Nephron progenitor cell (in vitro differentiated cells): ENCODE measurements at regions not wholly inside any gene's neighbourhood (a gene's known extent, or its start where the extent isn't known, plus 50 kb on each side); places are given as distances from the start of the nearest gene placed in this dataset.
A peak's percentile ranks its signal among the peaks of the same experiment; 100 is the strongest.

Source experiments
- DNase-seq: peaks from one replicate; pipeline ENCODE4 v3.0.0; 2021
- H3K27ac Mint-ChIP-seq: 2 replicates; pipeline ENCODE4 v1.8.0; 2021; ENCODE audit warnings: mild to moderate bottlenecking, moderate library complexity, mixed read lengths
- H3K27me3 Mint-ChIP-seq: 2 replicates; pipeline ENCODE4 v1.8.0; 2021; ENCODE audit warnings: mild to moderate bottlenecking, low read depth, mixed read lengths; ENCODE audit not compliant: poor library complexity
- H3K36me3 Mint-ChIP-seq: 2 replicates; pipeline ENCODE4 v1.8.0; 2021; ENCODE audit warnings: low read depth, mixed read lengths
- H3K4me1 Mint-ChIP-seq: 2 replicates; pipeline ENCODE4 v1.8.0; 2021; ENCODE audit warnings: mixed read lengths
- H3K4me3 Mint-ChIP-seq: 2 replicates; pipeline ENCODE4 v1.8.0; 2021; ENCODE audit warnings: mild to moderate bottlenecking, moderate library complexity, mixed read lengths
- H3K9me3 Mint-ChIP-seq: 2 replicates; pipeline ENCODE4 v1.8.0; 2021; ENCODE audit warnings: mild to moderate bottlenecking, moderate library complexity, mixed read lengths
- TF ChIP-seq, protein P1 (sequence below): fragments of 200-600 bp; sonication (generic); IDR thresholded peaks from 2 replicates; pipeline ENCODE4 v1.5.0; 2021; ENCODE audit warnings: antibody characterized with exemption

DNA sequence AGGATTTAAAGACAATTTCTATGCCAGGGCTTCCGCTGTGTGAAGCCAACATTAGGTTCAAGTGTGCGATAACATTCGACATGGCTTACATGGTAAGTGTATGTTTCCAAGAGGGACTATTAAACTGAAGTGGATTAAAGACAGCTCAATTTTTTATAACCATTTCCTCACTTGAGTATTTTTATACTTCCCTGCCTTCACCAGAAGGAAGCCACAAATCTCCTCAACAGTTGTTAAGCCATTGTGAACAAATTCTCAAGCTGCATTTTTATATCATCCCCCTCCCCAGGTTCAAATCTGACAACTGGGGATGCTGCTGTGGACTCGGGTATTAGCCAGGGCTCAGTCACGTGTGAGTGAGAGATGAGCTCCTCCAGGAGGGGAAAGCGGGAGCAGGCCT is 116.3 kb downstream of the RHOU start:
- peaks cover 18% of the 10 kb centered on the region for H3K27me3 Mint-ChIP-seq
- H3K4me3 Mint-ChIP-seq: no peak overlapping the region
- TF ChIP-seq, protein P1, sequence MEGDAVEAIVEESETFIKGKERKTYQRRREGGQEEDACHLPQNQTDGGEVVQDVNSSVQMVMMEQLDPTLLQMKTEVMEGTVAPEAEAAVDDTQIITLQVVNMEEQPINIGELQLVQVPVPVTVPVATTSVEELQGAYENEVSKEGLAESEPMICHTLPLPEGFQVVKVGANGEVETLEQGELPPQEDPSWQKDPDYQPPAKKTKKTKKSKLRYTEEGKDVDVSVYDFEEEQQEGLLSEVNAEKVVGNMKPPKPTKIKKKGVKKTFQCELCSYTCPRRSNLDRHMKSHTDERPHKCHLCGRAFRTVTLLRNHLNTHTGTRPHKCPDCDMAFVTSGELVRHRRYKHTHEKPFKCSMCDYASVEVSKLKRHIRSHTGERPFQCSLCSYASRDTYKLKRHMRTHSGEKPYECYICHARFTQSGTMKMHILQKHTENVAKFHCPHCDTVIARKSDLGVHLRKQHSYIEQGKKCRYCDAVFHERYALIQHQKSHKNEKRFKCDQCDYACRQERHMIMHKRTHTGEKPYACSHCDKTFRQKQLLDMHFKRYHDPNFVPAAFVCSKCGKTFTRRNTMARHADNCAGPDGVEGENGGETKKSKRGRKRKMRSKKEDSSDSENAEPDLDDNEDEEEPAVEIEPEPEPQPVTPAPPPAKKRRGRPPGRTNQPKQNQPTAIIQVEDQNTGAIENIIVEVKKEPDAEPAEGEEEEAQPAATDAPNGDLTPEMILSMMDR: no peak
- peaks cover 39% of the 10 kb centered on the region for H3K4me1 Mint-ChIP-seq
- H3K36me3 Mint-ChIP-seq: peaks cover 5% of the 10 kb centered on the region
- peaks cover 18% of the 10 kb centered on the region for H3K9me3 Mint-ChIP-seq
- no peak overlapping the region for H3K27ac Mint-ChIP-seq
- DNase-seq: no peak

DNA sequence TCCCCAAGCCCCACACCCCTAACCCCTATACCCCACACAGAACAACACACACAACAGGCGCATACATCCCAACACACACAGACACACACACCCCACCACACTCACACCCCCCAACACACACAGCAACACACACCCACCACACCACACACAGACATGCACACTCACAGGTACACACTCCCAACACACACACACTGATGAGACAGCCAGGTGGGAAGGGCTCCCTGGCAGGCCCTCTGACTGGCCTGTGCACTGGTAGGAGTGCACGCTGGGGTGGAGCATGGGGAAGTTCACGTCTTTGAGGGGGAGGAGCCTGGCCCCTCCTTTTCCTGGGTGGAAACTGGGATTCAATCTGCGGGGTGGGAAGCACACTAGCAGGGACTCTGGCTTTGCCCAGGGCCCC is 116.7 kb downstream of the RHOU start:
- Mint-ChIP-seq H3K36me3 (peaks cover 5% of the 10 kb centered on the region), H3K9me3 (peaks cover 18% of the 10 kb centered on the region), H3K4me3 (no peak overlapping the region), H3K27me3 (peaks cover 16% of the 10 kb centered on the region), H3K4me1 (peaks cover 39% of the 10 kb centered on the region), H3K27ac (peak overlapping the region; percentile 23)
- DNase-seq: no peak
- TF ChIP-seq, protein P1: no peak

DNA sequence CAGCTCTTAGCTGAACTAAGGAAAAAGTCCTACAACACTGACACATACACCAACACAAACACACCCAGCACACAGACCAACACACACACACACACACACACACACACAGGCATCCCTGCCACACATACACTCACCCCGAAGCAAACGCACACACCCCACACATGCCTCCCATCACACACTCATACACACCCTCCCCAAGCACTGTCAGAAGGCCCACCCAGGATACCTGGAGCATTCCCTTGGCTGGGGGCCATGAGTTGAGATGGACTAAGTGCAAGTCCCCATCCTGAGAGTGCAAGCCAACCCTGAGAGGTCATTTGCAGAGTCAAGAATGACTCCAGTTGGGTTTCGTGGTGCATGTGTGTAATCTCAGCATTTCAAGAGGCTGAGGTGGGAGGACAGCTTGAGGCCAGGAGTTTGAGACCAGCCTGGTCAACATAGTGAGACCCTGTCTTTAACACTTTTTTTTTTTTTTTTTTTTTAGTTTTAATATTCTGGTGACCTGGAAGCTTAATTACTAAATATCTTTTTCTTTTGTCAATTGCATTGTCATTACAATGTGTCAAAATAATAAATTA is 117.3 kb downstream of the RHOU start:
- TF ChIP-seq, protein P1: no peak
- no peak overlapping the region for H3K27ac Mint-ChIP-seq
- H3K4me3 Mint-ChIP-seq: no peak overlapping the region
- no peak for DNase-seq
- H3K4me1 Mint-ChIP-seq: peaks cover 39% of the 10 kb centered on the region
- peaks cover 18% of the 10 kb centered on the region for H3K9me3 Mint-ChIP-seq
- peaks cover 5% of the 10 kb centered on the region for H3K36me3 Mint-ChIP-seq
- H3K27me3 Mint-ChIP-seq: peaks cover 14% of the 10 kb centered on the region

DNA sequence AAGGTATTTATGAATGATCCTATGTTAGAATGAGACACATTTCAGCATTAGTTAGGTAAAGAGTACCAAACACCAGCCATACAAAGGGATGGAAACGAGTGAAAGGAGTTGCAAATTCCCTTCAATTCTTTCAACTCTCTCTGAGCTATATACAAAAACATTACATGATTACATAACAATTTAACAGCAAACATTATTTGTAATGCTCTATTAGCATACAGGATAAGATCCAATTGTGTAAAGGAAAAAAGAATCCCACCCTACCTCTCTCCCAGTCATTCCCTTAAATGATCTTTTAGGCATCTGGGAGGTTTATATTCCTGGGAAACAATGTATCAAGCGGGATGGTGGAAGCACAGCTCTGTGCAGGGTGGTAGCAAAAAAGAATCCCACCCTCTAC is 117.9 kb downstream of the RHOU start:
- H3K4me1 Mint-ChIP-seq: peaks cover 38% of the 10 kb centered on the region
- H3K36me3 Mint-ChIP-seq: peaks cover 5% of the 10 kb centered on the region
- DNase-seq: no peak
- no peak overlapping the region for H3K27ac Mint-ChIP-seq
- peaks cover 20% of the 10 kb centered on the region for H3K27me3 Mint-ChIP-seq
- H3K4me3 Mint-ChIP-seq: no peak overlapping the region
- H3K9me3 Mint-ChIP-seq: peaks cover 18% of the 10 kb centered on the region
- TF ChIP-seq, protein P1: no peak

DNA sequence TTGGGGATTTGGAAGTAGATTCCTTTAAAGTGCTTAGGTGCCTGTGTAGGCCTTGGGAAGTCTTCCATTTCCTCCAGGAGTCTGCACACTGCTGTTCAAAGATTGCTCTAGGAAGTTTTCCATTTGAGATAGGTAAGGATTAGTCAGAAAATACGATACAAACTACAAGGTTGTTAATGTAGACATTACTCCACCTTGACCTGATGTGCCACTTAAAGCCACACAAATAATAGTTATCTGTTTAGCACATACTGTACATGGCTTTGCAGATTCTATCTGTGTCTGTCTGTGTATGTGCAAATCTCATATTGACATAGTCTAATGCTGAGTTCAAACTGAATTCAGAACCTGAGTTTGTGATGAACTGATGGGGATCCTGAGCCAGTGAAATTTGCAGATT is 118.4 kb downstream of the RHOU start:
- H3K4me3 Mint-ChIP-seq: no peak overlapping the region
- TF ChIP-seq, protein P1: no peak
- no peak for DNase-seq
- H3K36me3 Mint-ChIP-seq: peaks cover 5% of the 10 kb centered on the region
- H3K9me3 Mint-ChIP-seq: peaks cover 18% of the 10 kb centered on the region
- peaks cover 33% of the 10 kb centered on the region for H3K4me1 Mint-ChIP-seq
- peaks cover 22% of the 10 kb centered on the region for H3K27me3 Mint-ChIP-seq
- no peak overlapping the region for H3K27ac Mint-ChIP-seq

DNA sequence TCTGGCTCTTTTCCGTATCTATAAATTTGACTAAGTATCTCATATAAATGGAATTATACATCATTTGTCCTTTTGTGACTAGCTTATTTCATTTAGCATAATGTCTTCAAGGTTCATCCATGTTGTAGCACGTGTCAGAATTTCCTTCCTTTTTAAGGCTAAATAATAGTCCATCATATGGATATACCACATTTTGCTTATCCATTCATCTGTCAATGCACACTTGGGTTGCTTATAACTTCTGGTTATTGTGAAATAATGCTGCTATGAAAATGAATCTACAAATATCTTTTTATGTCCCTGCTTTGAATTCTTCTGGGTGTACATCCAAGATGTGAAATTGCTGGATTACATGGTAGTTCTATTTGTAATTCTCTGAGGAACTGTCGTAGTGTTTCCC is 119.6 kb downstream of the RHOU start:
- TF ChIP-seq, protein P1: no peak
- no peak for DNase-seq
- H3K4me1 Mint-ChIP-seq: peaks cover 34% of the 10 kb centered on the region
- H3K27me3 Mint-ChIP-seq: peaks cover 26% of the 10 kb centered on the region
- no peak overlapping the region for H3K27ac Mint-ChIP-seq
- H3K9me3 Mint-ChIP-seq: peaks cover 18% of the 10 kb centered on the region
- peaks cover 5% of the 10 kb centered on the region for H3K36me3 Mint-ChIP-seq
- no peak overlapping the region for H3K4me3 Mint-ChIP-seq
